ENCODE measurements at regions not wholly inside any gene's neighbourhood (a gene's known extent, or its start where the extent isn't known, plus 50 kb on each side); places are given as distances from the start of the nearest gene placed in this dataset.

GRCh38 chr20:59376109-59376841, 75.9 kb downstream of the EDN3 start:
- no peak for DNase-seq

- no peak for DNase-seq
These were observed 76.6 kb downstream of the EDN3 start for GRCh38 chr20:59376998-59377397.

- no peak for DNase-seq
These were observed 77.4 kb downstream of the EDN3 start for GRCh38 chr20:59377842-59378241.

DNA sequence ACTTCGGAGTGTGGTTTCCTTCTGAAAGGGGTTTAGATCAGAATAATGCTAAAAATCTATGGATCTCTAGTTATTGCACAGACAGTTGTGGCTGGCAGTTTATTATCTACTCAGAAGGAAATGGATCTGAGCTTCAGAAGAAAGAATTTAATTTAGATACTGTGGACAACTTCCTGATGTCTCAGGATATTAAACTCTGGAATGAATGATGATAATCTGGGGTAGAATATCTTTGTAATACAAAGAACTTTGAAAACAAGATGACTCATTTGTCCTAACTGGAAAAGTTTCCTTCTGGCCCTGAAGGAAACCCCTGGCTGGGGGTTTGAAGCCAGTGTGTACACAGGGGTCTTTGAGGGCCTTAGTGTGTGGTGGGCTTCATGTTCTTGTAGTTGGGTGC, 78.0 kb downstream of the EDN3 start:
- no peak for DNase-seq

DNA sequence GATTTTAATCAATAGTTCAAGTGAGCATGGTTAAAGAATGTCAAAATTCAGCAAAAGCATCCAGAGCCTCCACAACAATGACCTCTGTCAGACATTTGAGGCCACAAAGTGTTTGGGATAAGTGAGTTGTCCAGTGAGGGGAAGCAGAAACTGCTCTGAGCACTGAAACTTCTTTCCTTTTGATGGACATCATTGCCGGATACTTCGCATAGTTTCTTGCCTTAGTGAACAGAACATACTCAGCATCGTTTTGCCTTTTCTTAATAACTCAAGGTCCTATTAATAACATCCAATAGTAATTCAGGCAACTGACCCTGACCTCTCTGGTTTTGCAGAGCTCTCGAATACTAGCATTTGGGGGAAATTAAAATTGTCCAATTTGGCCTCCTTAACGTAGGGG, 78.6 kb downstream of the EDN3 start:
- no peak for DNase-seq

DNA sequence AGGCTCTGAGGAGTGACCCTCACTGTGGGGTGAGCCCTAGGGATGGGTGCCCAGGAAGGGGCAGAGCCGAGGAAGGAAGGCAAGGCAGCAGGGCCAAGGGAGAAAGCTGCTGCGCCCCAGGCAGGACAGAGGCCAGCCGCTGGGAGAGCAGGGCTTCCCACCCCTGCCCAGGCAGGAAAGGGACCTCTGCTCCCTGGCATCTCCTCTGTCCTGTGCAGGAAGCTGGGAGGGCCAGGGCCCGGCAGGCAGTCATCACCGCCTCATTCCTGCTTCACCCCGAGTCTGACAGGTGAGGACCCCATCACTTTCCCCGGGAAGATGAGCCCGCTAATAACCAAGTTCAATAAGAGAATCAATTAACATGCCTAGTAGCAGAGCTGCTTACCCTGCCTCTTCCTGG, 81.3 kb downstream of the EDN3 start:
- no peak for DNase-seq

- DNase-seq, result no peak
These were observed 81.8 kb downstream of the EDN3 start for GRCh38 chr20:59382157-59382725.

GRCh38 chr20:59382907-59383306, 82.5 kb downstream of the EDN3 start:
- no peak for DNase-seq

GRCh38 chr20:59385038-59385437, 84.6 kb downstream of the EDN3 start:
- DNase-seq, result no peak

- no peak for DNase-seq
These were observed 85.1 kb downstream of the EDN3 start for GRCh38 chr20:59385480-59385879.

- no peak for DNase-seq
These were observed 86.4 kb downstream of the EDN3 start for GRCh38 chr20:59386809-59387208.

DNA sequence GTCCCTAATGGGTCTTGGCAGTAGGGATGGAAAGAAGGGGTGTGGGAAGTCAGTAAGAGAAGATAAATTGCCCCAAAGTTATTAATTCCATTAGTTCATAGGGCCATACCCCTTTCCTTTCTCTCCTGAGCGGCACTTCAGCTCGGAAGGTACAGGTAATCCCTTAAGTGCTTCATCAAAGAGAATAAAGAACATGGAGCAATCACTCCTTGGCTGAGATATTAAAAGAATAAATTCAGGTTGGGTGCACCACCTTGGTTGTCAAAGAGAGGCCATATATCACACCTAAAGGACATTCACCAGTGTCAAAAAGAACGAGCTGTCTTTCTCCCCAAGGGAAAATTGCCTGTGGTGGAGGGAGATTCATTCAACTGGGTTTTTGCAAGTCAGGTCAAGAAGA, 87.5 kb downstream of the EDN3 start:
- no peak for DNase-seq

DNA sequence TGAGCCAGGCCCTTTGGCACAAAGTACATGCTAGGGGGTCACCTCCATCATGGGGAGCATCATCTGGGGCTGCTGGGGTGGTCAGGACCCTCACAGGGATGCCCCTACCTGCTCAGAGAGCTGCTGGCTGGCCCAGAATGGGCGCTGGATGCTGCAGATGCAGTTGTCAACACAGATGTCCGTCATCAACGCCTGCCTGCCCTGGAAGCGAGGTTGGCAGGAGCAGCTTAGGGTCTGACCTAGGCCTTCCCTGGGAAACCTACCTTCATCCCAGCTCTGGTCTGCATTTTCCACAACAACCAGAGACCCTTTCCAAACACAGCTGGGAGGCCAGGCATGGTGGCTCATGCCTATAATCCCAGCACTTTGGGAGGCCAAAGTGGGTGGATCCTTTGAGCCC, 88.0 kb downstream of the EDN3 start:
- no peak for DNase-seq

GRCh38 chr20:59390437-59390836, 90.0 kb downstream of the EDN3 start:
- DNase-seq, result no peak

GRCh38 chr20:59391975-59392374, 91.6 kb downstream of the EDN3 start:
- DNase-seq, result no peak

- no peak for DNase-seq
These were observed 92.3 kb downstream of the EDN3 start for GRCh38 chr20:59392736-59393135.

DNA sequence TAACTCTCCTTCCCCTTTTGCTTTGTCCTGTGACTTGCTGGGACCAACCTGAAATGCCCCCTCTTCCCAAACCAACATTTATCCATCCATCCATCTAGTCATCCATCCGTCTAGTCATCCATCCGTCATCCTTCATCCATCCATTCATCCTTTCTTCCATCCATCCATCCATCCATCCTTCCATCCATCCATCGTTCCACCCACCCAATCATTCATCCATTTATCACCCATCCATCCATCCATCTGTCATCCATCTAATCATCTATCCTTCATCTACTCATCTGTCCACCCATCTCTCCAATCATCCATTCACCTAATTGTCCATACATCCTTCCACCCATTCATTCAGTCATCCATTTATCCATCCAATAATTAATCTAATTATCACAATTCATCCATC, 92.7 kb downstream of the EDN3 start:
- DNase-seq, result no peak

- no peak for DNase-seq
These were observed 95.3 kb downstream of the EDN3 start for GRCh38 chr20:59395729-59396128.

DNA sequence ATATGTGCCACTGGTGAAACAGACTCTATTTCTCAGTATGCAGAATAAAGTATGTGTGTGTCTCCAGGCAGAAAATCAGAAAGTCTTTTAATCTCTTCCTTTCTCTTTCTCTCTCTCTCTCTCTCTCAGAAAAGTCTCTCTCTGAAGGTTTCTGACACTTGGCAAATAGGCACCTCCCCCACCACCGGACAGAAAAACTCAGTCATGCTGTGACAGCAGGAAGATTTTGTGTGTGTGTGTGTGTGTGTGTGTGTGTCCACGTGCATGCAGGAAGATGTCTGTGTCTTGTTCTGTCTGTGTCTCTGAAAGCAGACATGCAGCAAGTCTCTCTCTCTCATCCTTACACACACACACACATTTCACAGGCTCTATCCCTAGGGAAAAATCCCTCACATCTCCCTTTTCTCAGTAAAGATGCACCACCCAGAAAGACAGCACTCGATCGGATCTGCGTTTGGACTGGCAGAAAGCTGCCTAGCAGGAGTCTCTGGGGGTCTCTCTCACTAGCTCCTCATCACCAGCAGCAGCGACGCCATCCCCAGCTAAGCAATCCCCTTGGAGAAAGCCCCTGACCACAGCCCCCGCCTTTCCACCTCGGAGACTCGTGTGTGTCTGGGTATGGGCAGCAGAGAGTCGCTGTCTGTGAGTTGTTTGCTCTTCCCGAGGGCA, 98.3 kb downstream of the EDN3 start:
- DNase-seq, result no peak

DNA sequence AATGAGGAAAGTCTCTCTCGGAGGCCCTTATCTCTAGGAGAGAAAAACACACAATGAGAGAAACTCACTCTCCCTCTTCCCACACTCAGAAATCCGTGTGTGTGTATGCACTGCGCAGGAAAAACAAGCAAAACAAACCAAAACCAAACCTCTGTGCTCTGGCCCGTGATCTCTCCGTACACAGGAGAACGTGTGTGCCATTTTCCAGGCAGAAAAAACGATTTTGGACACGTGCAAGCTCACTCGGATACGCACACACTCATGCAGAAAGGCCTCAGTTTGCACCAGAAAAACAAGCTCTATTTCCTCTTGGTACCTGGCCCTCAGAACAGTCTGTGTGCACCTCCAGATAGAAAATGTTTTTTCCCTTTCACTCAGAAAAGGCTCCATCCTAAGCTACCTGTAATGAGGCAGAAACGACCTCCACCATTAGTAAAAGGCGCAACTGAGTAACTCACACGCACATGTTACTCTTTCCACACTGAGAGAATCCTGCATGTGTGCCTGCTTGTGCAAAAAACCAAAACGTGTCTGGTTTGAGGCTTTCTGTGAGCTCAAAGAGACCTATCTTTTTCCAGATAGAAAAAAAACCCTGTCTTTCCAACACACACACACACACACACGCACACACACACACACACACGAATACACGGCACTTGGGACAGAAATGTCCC, 99.2 kb downstream of the EDN3 start:
- DNase-seq, result no peak

DNA sequence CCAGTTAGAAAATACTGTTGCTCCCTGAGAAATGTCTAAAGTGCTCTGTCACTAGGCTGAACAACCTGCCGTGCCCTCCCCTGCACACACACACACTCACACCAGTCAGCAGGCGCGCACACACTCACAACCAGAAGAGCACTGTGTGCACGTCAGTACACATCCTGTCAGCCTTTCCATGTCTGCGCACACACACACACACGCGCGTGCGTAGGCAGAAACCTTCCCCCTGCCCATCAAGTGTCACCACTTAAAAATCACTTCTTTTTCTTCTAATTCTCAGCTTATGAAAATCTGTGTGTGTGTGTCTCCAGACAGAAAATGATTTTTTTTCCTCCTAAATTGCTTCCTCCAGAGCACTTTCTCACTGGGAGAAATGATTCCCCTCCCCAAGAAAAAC, 100.3 kb downstream of the EDN3 start:
- no peak for DNase-seq

GRCh38 chr20:59402681-59403080, 102.3 kb downstream of the EDN3 start:
- peak in 1 of 51 donors; percentile 6 for DNase-seq

Measured in hypothalamus (tissue), 51 donors.